Cardiac muscle cell (in vitro differentiated cells and primary cell): ENCODE measurements at regions not wholly inside any gene's neighbourhood (a gene's known extent, or its start where the extent isn't known, plus 50 kb on each side); places are given as distances from the start of the nearest gene placed in this dataset.

ENCODE experiments used
- DNase-seq, 2 donors: peaks; one replicate each; pipeline versions ENCODE4 v3.0.0 to v3.0.0-alpha.2; 2010 to 2017; ENCODE audit warnings: low read depth in 1 of 2, low spot score in 1 of 2
- H3K27ac ChIP-seq: fragments of 200-600 bp; sonication (generic); 2 replicates; pipeline ENCODE4 v1.5.1; 2016
- H3K27me3 ChIP-seq: fragments of 200-600 bp; sonication (generic); 2 replicates; pipeline ENCODE4 v1.6.0; 2016; ENCODE audit warnings: control low read depth
- H3K36me3 ChIP-seq: fragments of 200-600 bp; sonication (generic); 2 replicates; pipeline ENCODE4 v1.5.1; 2016; ENCODE audit warnings: control low read depth
- H3K4me1 ChIP-seq: fragments of 200-600 bp; sonication (generic); 2 replicates; pipeline ENCODE4 v1.8.1; 2017; ENCODE audit warnings: low read depth, mild to moderate bottlenecking, mixed run types
- H3K4me3 ChIP-seq: fragments of 200-600 bp; sonication (generic); 2 replicates; pipeline ENCODE4 v1.5.1; 2016; ENCODE audit warnings: mild to moderate bottlenecking
- H3K9me3 ChIP-seq: fragments of 200-600 bp; sonication (generic); 2 replicates; pipeline ENCODE4 v1.5.1; 2017; ENCODE audit warnings: low read depth, mild to moderate bottlenecking, control low read depth
- CTCF ChIP-seq: IDR thresholded peaks from 2 replicates; pipeline ENCODE4 v1.5.1; 2012; ENCODE audit warnings: low read depth, mild to moderate bottlenecking, low read length

- no peak for TF ChIP-seq CTCF
- DNase-seq, result no peak
- H3K27ac ChIP-seq, result no peak overlapping the region
- no peaks in the 10 kb centered on the region for H3K27me3 ChIP-seq
- no peaks in the 10 kb centered on the region for H3K4me1 ChIP-seq
- H3K9me3 ChIP-seq, result no peaks in the 10 kb centered on the region
- H3K36me3 ChIP-seq, result no peaks in the 10 kb centered on the region
- H3K4me3 ChIP-seq, result no peak overlapping the region
These were observed 93.8 kb upstream of the ARHGEF7 start for GRCh38 chr13:111021270-111021669.

- no peak overlapping the region for H3K27ac ChIP-seq
- H3K4me3 ChIP-seq, result no peak overlapping the region
- no peaks in the 10 kb centered on the region for H3K27me3 ChIP-seq
- no peak for TF ChIP-seq CTCF
- H3K36me3 ChIP-seq, result no peaks in the 10 kb centered on the region
- no peaks in the 10 kb centered on the region for H3K9me3 ChIP-seq
- no peaks in the 10 kb centered on the region for H3K4me1 ChIP-seq
- no peak for DNase-seq
These were observed 94.6 kb upstream of the ARHGEF7 start for GRCh38 chr13:111020546-111020945.

GRCh38 chr13:111020021-111020420 lies 95.1 kb upstream of the ARHGEF7 start:
- H3K27ac ChIP-seq, result no peak overlapping the region
- no peaks in the 10 kb centered on the region for H3K27me3 ChIP-seq
- no peak for TF ChIP-seq CTCF
- H3K9me3 ChIP-seq, result no peaks in the 10 kb centered on the region
- H3K4me1 ChIP-seq, result no peaks in the 10 kb centered on the region
- no peaks in the 10 kb centered on the region for H3K36me3 ChIP-seq
- no peak overlapping the region for H3K4me3 ChIP-seq
- no peak for DNase-seq

- Histone ChIP-seq H3K4me3 (no peak overlapping the region), H3K36me3 (no peaks in the 10 kb centered on the region), H3K4me1 (no peaks in the 10 kb centered on the region), H3K27ac (no peak overlapping the region), H3K27me3 (no peaks in the 10 kb centered on the region), H3K9me3 (no peaks in the 10 kb centered on the region)
- TF ChIP-seq CTCF, result no peak
- DNase-seq, result no peak
These were observed 97.2 kb upstream of the ARHGEF7 start for GRCh38 chr13:111017755-111018459.

- no peak for TF ChIP-seq CTCF
- H3K36me3 ChIP-seq, result no peaks in the 10 kb centered on the region
- no peaks in the 10 kb centered on the region for H3K9me3 ChIP-seq
- no peak overlapping the region for H3K27ac ChIP-seq
- H3K4me1 ChIP-seq, result no peaks in the 10 kb centered on the region
- H3K4me3 ChIP-seq, result no peak overlapping the region
- DNase-seq, result no peak
- peaks cover 3% of the 10 kb centered on the region for H3K27me3 ChIP-seq
These were observed 98.3 kb upstream of the ANKRD10 start for GRCh38 chr13:111013196-111013595.
